Neural progenitor cell (in vitro differentiated cells): ENCODE measurements at regions not wholly inside any gene's neighbourhood (a gene's known extent, or its start where the extent isn't known, plus 50 kb on each side); places are given as distances from the start of the nearest gene placed in this dataset.

Source experiments
- DNase-seq: peaks from one replicate; pipeline ENCODE4 v3.0.0-alpha.2; 2016; ENCODE audit warnings: low spot score
- H2AFZ ChIP-seq: fragments of 200-600 bp; sonication (generic); replicated peaks from 2 replicates; pipeline ENCODE4 v1.6.1; 2016; ENCODE audit warnings: antibody characterized with exemption
- H3F3A ChIP-seq: fragments of 200-600 bp; sonication (generic); 2 replicates; pipeline ENCODE4 v1.6.1; 2016; ENCODE audit warnings: antibody characterized with exemption, low read depth
- H3K27ac ChIP-seq: fragments of 200-600 bp; sonication (generic); 2 replicates; pipeline ENCODE4 v1.5.1; 2016; ENCODE audit warnings: mild to moderate bottlenecking
- H3K27me3 ChIP-seq: fragments of 200-600 bp; sonication (generic); 2 replicates; pipeline ENCODE4 v1.6.1; 2016; ENCODE audit warnings: mild to moderate bottlenecking, moderate library complexity
- H3K36me3 ChIP-seq: fragments of 200-600 bp; sonication (generic); 2 replicates; pipeline ENCODE4 v1.5.1; 2016
- H3K4me1 ChIP-seq: fragments of 200-600 bp; sonication (generic); 2 replicates; pipeline ENCODE4 v1.6.1; 2016; ENCODE audit warnings: mixed run types
- H3K4me2 ChIP-seq: fragments of 200-600 bp; sonication (generic); 2 replicates; pipeline ENCODE4 v1.6.1; 2016
- H3K4me3 ChIP-seq: fragments of 200-600 bp; sonication (generic); 2 replicates; pipeline ENCODE4 v1.5.1; 2016
- H3K79me2 ChIP-seq: fragments of 200-600 bp; sonication (generic); 2 replicates; pipeline ENCODE4 v1.6.1; 2016; ENCODE audit warnings: low read depth
- H3K9ac ChIP-seq: fragments of 200-600 bp; sonication (generic); 2 replicates; pipeline ENCODE4 v1.6.1; 2016
- H3K9me3 ChIP-seq: fragments of 200-600 bp; sonication (generic); 2 replicates; pipeline ENCODE4 v1.5.1; 2016; ENCODE audit warnings: low read depth
- H4K20me1 ChIP-seq: fragments of 200-600 bp; sonication (generic); 2 replicates; pipeline ENCODE4 v1.6.1; 2016; ENCODE audit warnings: low read depth
- H3K27ac Mint-ChIP-seq: 3 replicates; pipeline ENCODE4 v1.8.0; 2021; ENCODE audit warnings: mixed read lengths
- H3K27me3 Mint-ChIP-seq: 2 replicates; pipeline ENCODE4 v1.8.0; 2022; ENCODE audit warnings: low read depth, mild to moderate bottlenecking, inconsistent platforms, moderate library complexity, mixed read lengths; ENCODE audit not compliant: insufficient read depth
- H3K36me3 Mint-ChIP-seq: 3 replicates; pipeline ENCODE4 v1.8.0; 2021; ENCODE audit warnings: mixed read lengths
- H3K4me1 Mint-ChIP-seq: 3 replicates; pipeline ENCODE4 v1.8.0; 2021; ENCODE audit warnings: mixed read lengths
- H3K4me3 Mint-ChIP-seq: 3 replicates; pipeline ENCODE4 v1.8.0; 2021; ENCODE audit warnings: mild to moderate bottlenecking, moderate library complexity, mixed read lengths
- H3K9me3 Mint-ChIP-seq: 3 replicates; pipeline ENCODE4 v1.8.0; 2020; ENCODE audit warnings: mixed read lengths
- CTCF ChIP-seq: fragments of 200-600 bp; sonication (generic); IDR thresholded peaks from 2 replicates; pipeline ENCODE4 v1.5.1; 2017; ENCODE audit warnings: antibody characterized with exemption, mild to moderate bottlenecking
- EZH2 ChIP-seq: fragments of 200-600 bp; sonication (generic); IDR thresholded peaks from 2 replicates; pipeline ENCODE4 v1.6.1; 2017; ENCODE audit warnings: antibody characterized with exemption, mild to moderate bottlenecking, moderate library complexity
- EZH2phosphoT487 ChIP-seq: fragments of 200-600 bp; sonication (generic); IDR thresholded peaks from 2 replicates; pipeline ENCODE4 v1.6.1; 2017; ENCODE audit warnings: antibody characterized with exemption

GRCh38 chr14:83314764-83315163, 1781.1 kb upstream of the SEL1L start:
- no peak for DNase-seq
- Mint-ChIP-seq H3K4me3 (no peak overlapping the region), H3K27ac (no peak overlapping the region), H3K9me3 (no peaks in the 10 kb centered on the region), H3K36me3 (no peaks in the 10 kb centered on the region), H3K27me3 (no peaks in the 10 kb centered on the region), H3K4me1 (peaks cover 4% of the 10 kb centered on the region)
- Histone ChIP-seq H3K79me2 (no peaks in the 10 kb centered on the region), H3K27me3 (no peaks in the 10 kb centered on the region), H3F3A (no peaks in the 10 kb centered on the region), H3K4me2 (no peak overlapping the region), H2AFZ (no peak overlapping the region), H4K20me1 (no peaks in the 10 kb centered on the region), H3K9ac (no peak overlapping the region), H3K9me3 (no peaks in the 10 kb centered on the region), H3K36me3 (no peaks in the 10 kb centered on the region), H3K27ac (no peak overlapping the region), H3K4me1 (no peaks in the 10 kb centered on the region), H3K4me3 (no peak overlapping the region)
- no peak for TF ChIP-seq EZH2
- no peak for TF ChIP-seq EZH2phosphoT487
- TF ChIP-seq CTCF = no peak

GRCh38 chr14:83316356-83316755, 1782.7 kb upstream of the SEL1L start:
- Histone ChIP-seq H3K4me3 (no peak overlapping the region), H3K4me2 (no peak overlapping the region), H4K20me1 (no peaks in the 10 kb centered on the region), H3K27ac (no peak overlapping the region), H3K27me3 (no peaks in the 10 kb centered on the region), H3K9me3 (no peaks in the 10 kb centered on the region), H3K36me3 (no peaks in the 10 kb centered on the region), H2AFZ (no peak overlapping the region), H3K79me2 (no peaks in the 10 kb centered on the region), H3K9ac (no peak overlapping the region), H3K4me1 (no peaks in the 10 kb centered on the region), H3F3A (no peaks in the 10 kb centered on the region)
- Mint-ChIP-seq H3K4me1 (peaks cover 4% of the 10 kb centered on the region), H3K27me3 (no peaks in the 10 kb centered on the region), H3K9me3 (no peaks in the 10 kb centered on the region), H3K4me3 (no peak overlapping the region), H3K27ac (no peak overlapping the region), H3K36me3 (no peaks in the 10 kb centered on the region)
- TF ChIP-seq CTCF (no peak), EZH2phosphoT487 (no peak), EZH2 (no peak)
- no peak for DNase-seq

DNA sequence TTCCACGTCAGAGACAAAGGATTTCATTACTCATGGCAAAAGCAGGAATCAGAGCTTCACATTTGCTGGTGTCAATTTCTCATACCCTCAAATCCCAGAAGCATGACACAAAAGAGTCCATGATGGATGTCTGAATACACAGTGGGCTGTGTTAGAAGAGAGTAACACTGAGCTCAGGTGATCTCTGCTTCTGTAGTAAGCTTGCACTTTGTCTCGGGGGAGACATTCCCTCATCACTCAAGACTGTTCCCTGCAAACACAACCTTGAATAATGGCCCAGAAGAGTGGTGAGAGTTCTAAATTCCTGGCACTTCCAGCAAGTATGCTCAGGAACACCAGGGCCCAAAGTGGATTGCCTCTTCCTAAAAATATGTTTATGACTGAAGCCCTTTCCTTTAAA, 1787.2 kb upstream of the SEL1L start:
- Histone ChIP-seq H3K4me1 (no peaks in the 10 kb centered on the region), H3K27me3 (no peaks in the 10 kb centered on the region), H3K36me3 (no peaks in the 10 kb centered on the region), H3K4me3 (no peak overlapping the region), H3K79me2 (no peaks in the 10 kb centered on the region), H2AFZ (no peak overlapping the region), H3K9me3 (no peaks in the 10 kb centered on the region), H3K27ac (no peak overlapping the region), H4K20me1 (no peaks in the 10 kb centered on the region), H3K4me2 (no peak overlapping the region), H3F3A (no peaks in the 10 kb centered on the region), H3K9ac (no peak overlapping the region)
- no peak for DNase-seq
- Mint-ChIP-seq H3K36me3 (no peaks in the 10 kb centered on the region), H3K4me3 (no peak overlapping the region), H3K4me1 (no peaks in the 10 kb centered on the region), H3K9me3 (no peaks in the 10 kb centered on the region), H3K27me3 (no peaks in the 10 kb centered on the region), H3K27ac (no peak overlapping the region)
- no peak for TF ChIP-seq EZH2
- no peak for TF ChIP-seq EZH2phosphoT487
- no peak for TF ChIP-seq CTCF

DNA sequence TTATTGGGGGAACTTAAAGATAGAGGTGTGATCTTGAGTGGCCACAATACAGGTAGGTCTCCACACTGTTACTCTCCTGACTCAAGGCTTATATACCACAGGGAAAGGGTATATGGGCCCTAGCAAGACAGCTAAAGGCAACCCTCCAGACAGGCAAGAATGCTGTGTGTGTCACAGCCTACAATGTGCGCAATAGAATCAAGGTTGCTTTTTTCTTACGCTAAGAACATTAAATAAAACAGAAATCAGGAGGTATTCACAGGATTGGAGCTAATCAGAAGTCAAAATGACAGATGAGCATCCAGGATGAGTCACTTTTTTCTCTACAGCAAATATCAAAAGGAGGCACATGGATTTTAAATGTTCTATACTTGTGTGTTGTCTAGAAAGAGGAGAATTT, 1797.9 kb upstream of the SEL1L start:
- peaks cover 3% of the 10 kb centered on the region for H3K4me1 Mint-ChIP-seq
- no peak overlapping the region for H3K27ac ChIP-seq
- H3K27me3 Mint-ChIP-seq = no peaks in the 10 kb centered on the region
- H3K4me2 ChIP-seq = no peak overlapping the region
- no peaks in the 10 kb centered on the region for H3K9me3 Mint-ChIP-seq
- H3K27ac Mint-ChIP-seq = no peak overlapping the region
- no peaks in the 10 kb centered on the region for H3K27me3 ChIP-seq
- no peaks in the 10 kb centered on the region for H3F3A ChIP-seq
- no peaks in the 10 kb centered on the region for H4K20me1 ChIP-seq
- no peak overlapping the region for H3K4me3 ChIP-seq
- no peak overlapping the region for H3K9ac ChIP-seq
- DNase-seq = no peak
- no peaks in the 10 kb centered on the region for H3K9me3 ChIP-seq
- H3K4me3 Mint-ChIP-seq = no peak overlapping the region
- no peaks in the 10 kb centered on the region for H3K4me1 ChIP-seq
- H3K36me3 Mint-ChIP-seq = no peaks in the 10 kb centered on the region
- TF ChIP-seq EZH2phosphoT487 = no peak
- no peaks in the 10 kb centered on the region for H3K36me3 ChIP-seq
- H3K79me2 ChIP-seq = no peaks in the 10 kb centered on the region
- H2AFZ ChIP-seq = no peak overlapping the region
